PC-9 (cell line): ENCODE measurements at regions not wholly inside any gene's neighbourhood (a gene's known extent, or its start where the extent isn't known, plus 50 kb on each side); places are given as distances from the start of the nearest gene placed in this dataset.

ENCODE experiments used
- BruUV-seq: library from RNA; stranded (reverse); fragments of 400-500 nt; replicated peaks from 2 replicates; lab custom pipeline; 2021; lab: Mats Ljungman, UMichigan
- CTCF ChIA-PET: fragments of 300-600 bp; sonication (Branson Sonifier 250); formaldehyde crosslinking; loops from one replicate; lab custom pipeline; 2022; ENCODE audit warnings: antibody characterized with exemption; lab: Charles Lee
- POLR2A ChIA-PET: fragments of 300-600 bp; sonication (Branson Sonifier 250); formaldehyde crosslinking; loops from one replicate; lab custom pipeline; 2022; ENCODE audit warnings: antibody characterized with exemption; ENCODE audit not compliant: unreplicated experiment; lab: Charles Lee
- DNase-seq, 2 experiments: peaks; one replicate each; pipeline versions ENCODE4 v3.0.0 to v3.0.0-alpha.2; 2015 to 2022; ENCODE audit warnings: mixed read lengths in 1 of 2
- H2AFZ ChIP-seq: fragments of 200-600 bp; sonication (generic); 2 replicates; pipeline ENCODE4 v1.8.1; 2017; ENCODE audit warnings: antibody characterized with exemption
- H3F3A ChIP-seq: fragments of 200-600 bp; sonication (generic); 2 replicates; pipeline ENCODE4 v1.8.1; 2017; ENCODE audit warnings: antibody characterized with exemption, mild to moderate bottlenecking, low read depth; ENCODE audit not compliant: insufficient read depth
- H3K27ac ChIP-seq: fragments of 200-600 bp; sonication (generic); 2 replicates; pipeline ENCODE4 v1.6.1; 2016; ENCODE audit warnings: mixed run types
- H3K27me3 ChIP-seq: fragments of 200-600 bp; sonication (generic); 2 replicates; pipeline ENCODE4 v1.6.1; 2016; ENCODE audit warnings: low read depth, mixed run types; ENCODE audit not compliant: insufficient read depth
- H3K36me3 ChIP-seq: fragments of 200-600 bp; sonication (generic); 2 replicates; pipeline ENCODE4 v1.6.1; 2016; ENCODE audit warnings: low read depth, mixed run types
- H3K4me1 ChIP-seq: fragments of 200-600 bp; sonication (generic); replicated peaks from 2 replicates; pipeline ENCODE4 v1.6.1; 2016; ENCODE audit warnings: mixed run types; ENCODE audit not compliant: insufficient read depth
- H3K4me2 ChIP-seq: fragments of 200-600 bp; sonication (generic); 2 replicates; pipeline ENCODE4 v1.6.1; 2017; ENCODE audit warnings: mixed run types
- H3K4me3 ChIP-seq: fragments of 200-600 bp; sonication (generic); 2 replicates; pipeline ENCODE4 v1.6.1; 2016; ENCODE audit warnings: mixed run types
- H3K79me2 ChIP-seq: fragments of 200-600 bp; sonication (generic); 2 replicates; pipeline ENCODE4 v1.6.1; 2017; ENCODE audit warnings: low read depth, mixed run types
- H3K9me2 ChIP-seq: fragments of 200-600 bp; sonication (generic); 2 replicates; pipeline ENCODE4 v1.8.1; 2017; ENCODE audit warnings: mild to moderate bottlenecking; ENCODE audit not compliant: insufficient read depth
- H3K9me3 ChIP-seq: fragments of 200-600 bp; sonication (generic); 2 replicates; pipeline ENCODE4 v1.8.1; 2016; ENCODE audit warnings: low read depth; ENCODE audit not compliant: insufficient read depth
- H4K20me1 ChIP-seq: fragments of 200-600 bp; sonication (generic); 2 replicates; pipeline ENCODE4 v1.8.1; 2017; ENCODE audit not compliant: insufficient read depth
- EZH2 ChIP-seq: fragments of 200-600 bp; sonication (generic); IDR thresholded peaks from 2 replicates; pipeline ENCODE4 v1.8.0; 2017; ENCODE audit warnings: antibody characterized with exemption, low read depth
- intact Hi-C: fragments of 100-400 bp; cut with micrococcal nuclease; formaldehyde crosslinking; loops from one replicate; pipeline ENCODE4 v1.10.0; 2022; ENCODE audit not compliant: unreplicated experiment
- TF ChIP-seq, protein P1 (sequence below): fragments of 200-600 bp; sonication (generic); conservative IDR thresholded peaks from 2 replicates; pipeline ENCODE4 v1.6.1; 2017; ENCODE audit warnings: mixed run types, antibody characterized with exemption, mild to moderate bottlenecking, moderate library complexity

DNA sequence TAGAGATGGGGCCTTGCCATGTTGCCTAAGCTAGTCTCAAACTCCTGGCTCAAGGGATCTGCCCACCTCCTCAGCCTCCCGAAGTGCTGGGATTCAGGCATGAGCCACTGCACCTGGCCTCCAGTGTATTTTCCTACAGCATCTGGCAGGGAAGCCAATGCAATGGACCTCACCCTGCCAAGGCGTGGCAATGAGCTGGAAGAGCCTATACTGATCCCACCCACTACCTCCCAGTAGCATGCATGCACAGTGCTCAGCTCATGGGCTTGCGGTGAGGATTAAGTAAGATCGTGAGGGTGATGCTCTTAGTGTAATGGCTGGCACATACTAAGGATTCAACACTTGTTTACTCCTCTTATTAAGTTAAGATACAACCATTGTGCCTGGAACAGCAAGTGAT lies 69.7 kb downstream of the PHLDA1 start:
- Histone ChIP-seq H3F3A (peaks cover 16% of the 10 kb centered on the region; the same call in 1 of the 2 replicates), H3K79me2 (no peaks in the 10 kb centered on the region), H3K4me3 (no peak overlapping the region), H4K20me1 (no peaks in the 10 kb centered on the region), H3K9me2 (no peaks in the 10 kb centered on the region), H3K4me2 (no peak overlapping the region), H2AFZ (no peak overlapping the region), H3K4me1 (peaks cover 35% of the 10 kb centered on the region), H3K27me3 (no peaks in the 10 kb centered on the region), H3K36me3 (no peaks in the 10 kb centered on the region), H3K9me3 (no peaks in the 10 kb centered on the region), H3K27ac (no peak overlapping the region)
- no peak for DNase-seq
- CTCF ChIA-PET: no interaction called here
- TF ChIP-seq EZH2: no peak
- TF ChIP-seq, protein P1, sequence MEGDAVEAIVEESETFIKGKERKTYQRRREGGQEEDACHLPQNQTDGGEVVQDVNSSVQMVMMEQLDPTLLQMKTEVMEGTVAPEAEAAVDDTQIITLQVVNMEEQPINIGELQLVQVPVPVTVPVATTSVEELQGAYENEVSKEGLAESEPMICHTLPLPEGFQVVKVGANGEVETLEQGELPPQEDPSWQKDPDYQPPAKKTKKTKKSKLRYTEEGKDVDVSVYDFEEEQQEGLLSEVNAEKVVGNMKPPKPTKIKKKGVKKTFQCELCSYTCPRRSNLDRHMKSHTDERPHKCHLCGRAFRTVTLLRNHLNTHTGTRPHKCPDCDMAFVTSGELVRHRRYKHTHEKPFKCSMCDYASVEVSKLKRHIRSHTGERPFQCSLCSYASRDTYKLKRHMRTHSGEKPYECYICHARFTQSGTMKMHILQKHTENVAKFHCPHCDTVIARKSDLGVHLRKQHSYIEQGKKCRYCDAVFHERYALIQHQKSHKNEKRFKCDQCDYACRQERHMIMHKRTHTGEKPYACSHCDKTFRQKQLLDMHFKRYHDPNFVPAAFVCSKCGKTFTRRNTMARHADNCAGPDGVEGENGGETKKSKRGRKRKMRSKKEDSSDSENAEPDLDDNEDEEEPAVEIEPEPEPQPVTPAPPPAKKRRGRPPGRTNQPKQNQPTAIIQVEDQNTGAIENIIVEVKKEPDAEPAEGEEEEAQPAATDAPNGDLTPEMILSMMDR: no peak
- intact Hi-C loops: no loop called here
- BruUV-seq: no TSS peak
- POLR2A ChIA-PET: no interaction called here

DNA sequence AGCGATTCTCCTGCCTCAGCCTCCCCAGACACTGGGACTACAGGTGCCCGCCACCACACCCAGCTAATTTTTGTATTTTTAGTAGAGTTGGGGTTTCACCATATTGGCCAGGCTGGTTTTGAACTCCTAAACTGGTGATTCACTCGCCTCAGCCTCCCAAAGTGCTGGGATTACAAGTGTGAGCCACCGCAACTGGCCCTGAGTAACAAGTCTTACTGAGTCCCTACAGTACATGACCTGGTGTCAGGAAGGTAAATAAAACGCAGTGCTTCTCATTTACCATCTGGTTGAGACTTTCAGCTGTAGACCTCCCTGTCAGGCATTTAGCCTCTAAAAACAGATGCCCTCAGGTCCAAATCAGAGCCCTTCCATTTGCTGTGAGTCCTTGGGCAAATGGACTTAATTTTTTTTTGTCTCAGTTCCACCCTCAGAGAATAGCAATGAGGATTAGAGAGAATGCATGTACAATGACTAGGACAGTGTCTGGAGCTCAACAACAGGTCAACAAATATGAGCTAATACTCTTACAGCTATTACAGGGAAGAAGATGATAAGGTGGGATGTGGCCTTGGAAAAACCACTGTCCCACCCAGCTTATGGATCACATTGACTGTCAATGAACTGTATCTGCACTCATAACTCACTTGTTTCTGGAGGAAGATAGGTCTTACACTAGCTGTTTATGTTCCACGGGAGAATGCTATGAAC lies 70.5 kb downstream of the PHLDA1 start:
- H3K4me1 ChIP-seq: peaks cover 35% of the 10 kb centered on the region
- no peaks in the 10 kb centered on the region for H3K36me3 ChIP-seq
- H3K79me2 ChIP-seq: no peaks in the 10 kb centered on the region
- CTCF ChIA-PET: no interaction called here
- H4K20me1 ChIP-seq: no peaks in the 10 kb centered on the region
- H3F3A ChIP-seq: peaks cover 16% of the 10 kb centered on the region; the same call in 1 of the 2 replicates
- no peaks in the 10 kb centered on the region for H3K27me3 ChIP-seq
- H3K4me2 ChIP-seq: peak overlapping the region; percentile 58; the same call in 1 of the 2 replicates
- H3K27ac ChIP-seq: peak overlapping the region; percentile 61; the same call in 1 of the 2 replicates
- no peak overlapping the region for H2AFZ ChIP-seq
- intact Hi-C loops: no loop called here
- H3K9me3 ChIP-seq: no peaks in the 10 kb centered on the region
- TF ChIP-seq, protein P1: no peak
- TF ChIP-seq EZH2: no peak
- no peak overlapping the region for H3K4me3 ChIP-seq
- DNase-seq: no peak
- no TSS peak for BruUV-seq
- POLR2A ChIA-PET: no interaction called here
- H3K9me2 ChIP-seq: no peaks in the 10 kb centered on the region

DNA sequence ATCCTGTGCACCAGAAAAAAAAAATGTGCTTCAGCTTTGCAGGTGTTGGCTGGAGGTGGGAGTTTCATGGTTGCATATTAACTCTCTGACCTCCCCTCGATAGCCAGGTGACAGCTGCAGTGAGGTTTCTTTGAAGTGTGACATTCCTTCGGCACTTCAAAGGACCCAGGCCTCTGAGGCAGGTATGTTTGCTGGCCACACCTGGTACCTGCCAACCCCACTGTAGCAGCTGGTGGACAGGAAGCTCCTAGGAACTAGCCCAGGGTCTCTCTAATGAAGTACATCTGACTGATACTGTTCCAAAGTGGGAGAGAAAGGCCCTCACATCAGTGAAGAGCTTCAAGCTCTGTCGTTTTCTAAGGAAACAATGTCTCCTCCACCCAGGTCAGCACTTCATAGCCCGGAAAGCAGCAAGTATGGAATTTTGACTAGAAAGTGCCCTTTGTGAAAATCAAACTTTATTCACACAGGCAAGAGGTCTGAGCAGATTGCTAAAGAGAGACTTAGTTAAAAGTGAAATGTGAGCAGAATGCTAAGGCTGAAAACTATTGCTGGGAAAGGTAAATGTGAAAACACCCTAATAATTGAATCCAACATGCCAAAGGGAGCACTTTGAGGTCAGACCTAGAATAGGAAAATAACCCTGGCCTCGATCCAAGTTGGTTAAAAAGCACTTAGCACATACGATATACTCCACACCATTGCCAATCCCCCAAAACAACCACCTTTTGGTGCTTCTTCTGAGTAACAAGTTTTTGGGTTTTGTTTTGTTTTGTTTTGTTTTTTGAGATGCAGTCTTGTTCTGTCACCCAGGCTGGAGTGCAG lies 71.3 kb downstream of the PHLDA1 start:
- ChIA-PET POLR2A (interaction anchor here (0.6 kb wide), 2 partner anchors 12 to 401 kb away, joined by 3 to 9 read pairs; no protein-coding TSS in a partner anchor), CTCF (no interaction called here)
- no peaks in the 10 kb centered on the region for H4K20me1 ChIP-seq
- H3K36me3 ChIP-seq: no peaks in the 10 kb centered on the region
- no peaks in the 10 kb centered on the region for H3K9me3 ChIP-seq
- H3K4me2 ChIP-seq: peak overlapping the region; percentile 58
- H2AFZ ChIP-seq: 0 out of 2 replicates have a peak overlapping the region, but pooled peaks have one; percentile 0
- no TSS peak for BruUV-seq
- no peaks in the 10 kb centered on the region for H3K79me2 ChIP-seq
- no peaks in the 10 kb centered on the region for H3K27me3 ChIP-seq
- H3K9me2 ChIP-seq: no peaks in the 10 kb centered on the region
- DNase-seq: peak; percentile 63 to 83
- TF ChIP-seq, protein P1: no peak
- TF ChIP-seq EZH2: no peak
- H3F3A ChIP-seq: peaks cover 16% of the 10 kb centered on the region; the same call in 1 of the 2 replicates
- intact Hi-C loops: no loop called here
- no peak overlapping the region for H3K4me3 ChIP-seq
- H3K4me1 ChIP-seq: peaks cover 43% of the 10 kb centered on the region
- peak overlapping the region; percentile 61 for H3K27ac ChIP-seq
